Brain pericyte (primary cell): ENCODE measurements at regions not wholly inside any gene's neighbourhood (a gene's known extent, or its start where the extent isn't known, plus 50 kb on each side); places are given as distances from the start of the nearest gene placed in this dataset.
A peak's percentile ranks its signal among the peaks of the same experiment; 100 is the strongest.
"Not testable (repeated sequence)": the region's sequence is repeated elsewhere in the genome, so short reads cannot be mapped to it uniquely, and the experiment has no call there.

Experiments
- DNase-seq: peaks from one replicate; pipeline ENCODE4 v3.0.0-alpha.2; 2012; ENCODE audit warnings: low read depth, low spot score

- DNase-seq, result no peak
Measured at GRCh38 chr1:219560856-219561255, 52.0 kb downstream of the ZC3H11B start.

GRCh38 chr1:219559899-219560298 is 53.0 kb downstream of the ZC3H11B start:
- DNase-seq, result no peak

DNA sequence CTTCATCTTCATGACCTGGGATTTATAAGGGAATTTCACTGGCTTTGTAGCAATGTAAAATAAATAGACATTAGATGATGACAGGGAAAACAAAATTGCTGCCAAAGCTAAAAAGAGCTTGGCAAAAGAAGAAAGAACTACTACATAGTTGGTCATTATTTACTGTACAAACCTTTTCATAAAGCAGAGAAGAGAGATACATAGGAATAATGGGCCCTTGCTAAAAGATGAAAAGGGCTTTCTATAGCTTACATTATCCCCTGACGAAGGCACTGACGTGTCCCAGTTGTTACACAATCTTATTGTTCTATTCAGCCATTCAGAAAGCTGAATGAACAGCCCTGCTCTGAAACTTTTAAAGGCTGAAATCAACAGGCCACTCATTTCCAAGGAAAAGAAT is 57.1 kb downstream of the ZC3H11B start:
- peak; percentile 12 for DNase-seq

GRCh38 chr1:219555031-219555692 is 57.7 kb downstream of the ZC3H11B start:
- no peak for DNase-seq

GRCh38 chr1:219553934-219554502 is 58.9 kb downstream of the ZC3H11B start:
- DNase-seq, result no peak

- DNase-seq, result no peak
Measured at GRCh38 chr1:219550201-219550600, 62.7 kb downstream of the ZC3H11B start.

GRCh38 chr1:219549215-219549614 is 63.7 kb downstream of the ZC3H11B start:
- no peak for DNase-seq

DNA sequence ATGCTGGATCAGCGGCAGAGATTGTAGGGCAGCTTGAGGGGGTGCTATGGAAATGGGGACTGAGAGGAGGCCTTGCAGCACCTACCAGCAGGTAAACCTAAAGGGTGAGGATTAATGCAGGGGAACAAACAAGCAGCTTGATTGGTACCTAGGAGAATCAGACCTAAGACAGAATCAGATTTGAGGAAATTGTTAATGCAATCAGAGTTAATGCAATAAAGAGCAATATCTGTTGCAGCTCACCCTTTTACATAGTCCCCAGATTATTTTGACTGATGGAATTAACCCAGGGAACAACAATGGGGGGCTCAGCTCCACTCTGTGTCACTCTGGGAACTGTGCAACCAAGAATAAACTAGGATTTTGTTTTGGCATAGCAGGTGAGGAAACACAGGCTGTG is 64.5 kb downstream of the ZC3H11B start:
- no peak for DNase-seq

GRCh38 chr1:219545756-219546155 is 67.1 kb downstream of the ZC3H11B start:
- not testable (repeated sequence) for DNase-seq

- no peak for DNase-seq
Measured at GRCh38 chr1:219544163-219544846, 68.6 kb downstream of the ZC3H11B start.

DNA sequence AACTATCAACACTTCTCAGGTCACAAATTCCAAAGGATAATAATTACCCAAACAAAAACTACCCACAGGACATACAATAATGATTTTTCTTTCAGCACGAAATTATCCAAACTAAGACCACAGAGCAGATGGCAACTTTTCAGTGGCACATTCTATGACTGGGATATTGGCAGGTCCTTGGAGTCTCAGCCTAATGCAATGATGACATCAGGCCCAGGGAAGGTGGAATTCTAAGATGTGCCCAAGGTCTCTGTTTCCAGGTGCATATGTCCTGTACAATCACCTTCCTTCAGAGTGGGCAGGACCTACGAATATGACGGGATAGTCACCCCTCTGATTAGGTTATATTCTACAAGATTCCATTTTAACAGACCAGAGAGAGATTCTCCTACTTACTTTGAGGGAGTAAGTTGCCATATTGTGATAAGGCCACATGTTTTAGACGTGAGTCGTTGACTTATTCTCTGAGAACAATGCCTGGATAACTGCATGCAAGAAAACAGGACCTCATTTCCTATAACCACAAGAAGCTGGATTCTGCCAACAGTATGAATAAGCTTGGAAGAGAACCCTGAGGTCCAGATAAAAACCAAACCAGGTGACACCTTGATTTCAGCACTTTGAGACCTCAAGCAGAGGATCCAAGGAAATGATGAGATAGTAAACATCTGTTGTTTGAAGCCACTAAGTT is 69.9 kb downstream of the ZC3H11B start:
- no peak for DNase-seq

- DNase-seq, result no peak
Measured at GRCh38 chr1:219541946-219542345, 71.0 kb downstream of the ZC3H11B start.

DNA sequence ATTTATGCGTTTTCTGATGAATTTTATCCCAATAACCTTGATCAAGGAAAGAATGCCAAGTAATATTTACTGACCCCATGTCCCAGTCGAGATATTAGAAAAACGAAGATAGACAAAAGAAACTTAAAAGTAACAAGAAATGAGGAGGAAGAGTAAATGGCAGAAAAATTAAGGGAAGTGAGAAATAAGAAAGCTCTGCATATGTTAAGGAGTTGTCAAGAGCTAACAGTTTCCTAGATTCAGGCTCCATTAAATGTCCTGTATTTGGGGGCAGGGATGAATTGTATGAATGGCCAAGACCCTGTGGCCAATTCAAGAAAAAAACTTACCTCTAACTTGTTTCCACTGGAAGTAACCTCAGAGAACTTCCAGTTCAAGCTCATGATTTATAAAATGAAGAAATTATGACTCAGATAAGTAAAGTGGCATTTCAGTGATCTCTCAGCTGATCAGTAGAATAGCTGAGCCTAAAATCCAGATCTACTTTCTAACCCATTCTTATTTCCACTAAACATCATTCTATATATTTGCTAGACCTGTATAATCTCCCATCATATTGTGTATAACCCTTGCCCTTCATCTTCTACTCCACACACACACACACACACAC is 73.2 kb downstream of the ZC3H11B start:
- no peak for DNase-seq

DNA sequence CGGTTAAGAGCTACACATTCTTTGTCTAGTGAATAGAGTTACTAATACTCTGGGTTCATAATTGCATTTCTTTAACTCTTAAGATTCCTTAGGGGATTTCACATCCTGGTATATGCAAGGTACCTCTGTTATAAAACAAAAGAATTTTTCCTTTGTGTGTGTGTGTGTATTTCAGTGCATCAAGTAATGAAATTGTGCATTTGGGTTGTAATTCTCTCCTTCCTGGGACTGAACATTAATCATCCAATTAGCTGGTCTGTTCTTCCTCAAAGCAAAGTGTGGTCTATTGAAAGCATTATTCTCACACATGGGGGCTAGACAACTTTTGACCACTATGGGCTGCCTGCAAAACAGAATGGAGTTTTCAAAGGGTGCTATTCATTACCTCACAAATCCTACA is 74.0 kb downstream of the ZC3H11B start:
- DNase-seq, result no peak

DNA sequence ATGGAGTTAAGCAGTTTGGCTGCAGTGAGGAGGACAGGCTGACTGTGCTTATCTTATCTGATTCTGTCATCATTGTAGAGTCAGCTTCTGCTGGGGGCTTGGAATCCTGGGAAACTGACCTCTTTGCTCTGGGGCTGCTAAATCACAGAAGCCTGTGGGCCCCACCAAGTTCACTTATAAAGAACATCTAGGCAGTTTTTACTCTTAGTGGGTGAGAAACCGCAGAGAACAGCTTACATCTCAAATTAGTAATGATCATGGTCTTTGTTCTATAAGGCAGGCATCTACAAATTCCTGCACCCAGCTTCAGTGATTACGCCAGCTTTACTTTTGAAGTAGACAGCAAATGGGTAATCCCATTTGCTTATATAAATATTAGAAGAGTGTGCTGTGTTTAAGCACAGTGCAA is 75.7 kb downstream of the ZC3H11B start:
- no peak for DNase-seq

- no peak for DNase-seq
Measured at GRCh38 chr1:219536038-219536437, 76.9 kb downstream of the ZC3H11B start.

GRCh38 chr1:219534991-219535390 is 77.9 kb downstream of the ZC3H11B start:
- no peak for DNase-seq

DNA sequence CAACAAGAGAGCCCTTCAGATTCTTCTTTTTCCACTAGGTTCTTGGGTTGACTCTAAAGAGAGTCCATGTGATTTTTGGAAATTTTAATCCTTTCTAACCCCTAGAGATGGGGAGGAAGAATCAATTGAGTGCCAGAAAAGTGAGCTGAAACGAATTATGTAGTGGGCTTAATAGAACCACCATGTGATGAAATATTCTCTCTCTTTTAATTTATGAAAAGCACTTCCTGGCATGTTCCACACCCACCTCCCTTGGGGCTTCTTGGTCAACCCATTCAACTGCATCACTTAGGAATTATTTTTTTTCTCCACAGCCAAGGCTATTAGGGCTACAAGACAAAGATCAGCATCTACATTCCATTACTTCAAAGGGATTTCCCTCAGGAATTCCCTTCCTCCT is 79.6 kb downstream of the ZC3H11B start:
- no peak for DNase-seq

- no peak for DNase-seq
Measured at GRCh38 chr1:219529116-219529515, 83.8 kb downstream of the ZC3H11B start.

GRCh38 chr1:219528633-219529032 is 84.3 kb downstream of the ZC3H11B start:
- no peak for DNase-seq

GRCh38 chr1:219527994-219528393 is 84.9 kb downstream of the ZC3H11B start:
- no peak for DNase-seq

GRCh38 chr1:219526074-219526473 is 86.8 kb downstream of the ZC3H11B start:
- DNase-seq, result no peak
